DMS53 (cell line): ENCODE measurements at regions not wholly inside any gene's neighbourhood (a gene's known extent, or its start where the extent isn't known, plus 50 kb on each side); places are given as distances from the start of the nearest gene placed in this dataset.

Experiments used
- DNase-seq: peaks from one replicate; lab custom pipeline; 2025; lab: John Stamatoyannopoulos, UW

DNA sequence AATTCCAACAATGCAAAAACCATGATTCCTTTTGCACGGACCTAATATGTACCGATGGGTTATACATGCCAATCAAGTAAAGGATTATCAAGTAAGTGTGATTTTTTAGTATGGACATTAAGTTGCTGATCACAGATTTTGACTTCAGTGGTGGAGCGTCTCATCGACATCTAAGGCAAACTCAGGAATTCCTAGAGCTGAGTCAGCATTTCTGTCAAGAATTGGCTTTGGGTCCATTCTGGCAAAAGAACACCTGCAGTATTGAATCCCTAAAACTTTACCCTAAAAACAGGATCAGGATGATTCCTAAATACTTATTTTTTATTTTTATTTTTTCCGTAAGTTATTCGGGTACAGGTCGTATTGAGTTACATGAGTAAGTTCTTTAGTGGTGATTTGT, 83.6 kb downstream of the HPGD start:
- no peak for DNase-seq

DNA sequence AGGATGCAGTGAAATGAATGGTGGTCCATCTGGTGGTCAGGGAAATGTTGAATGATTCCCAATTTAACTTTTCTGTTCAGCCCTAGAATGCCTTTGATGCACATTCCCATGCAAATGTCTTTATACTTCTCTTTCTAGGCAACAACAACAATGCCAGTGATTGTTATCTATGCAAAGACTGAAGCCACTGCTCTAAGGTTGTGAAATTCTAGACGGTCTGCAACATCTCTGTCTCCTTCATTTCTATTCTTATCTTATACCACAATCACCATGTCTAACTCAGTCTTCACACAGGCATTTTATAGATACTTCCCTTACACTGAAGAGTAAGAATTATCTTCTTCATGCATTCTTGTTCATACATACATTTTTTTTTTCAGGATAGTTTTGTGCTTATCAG, 84.5 kb downstream of the HPGD start:
- DNase-seq: no peak

GRCh38 chr4:174437324-174437723, 85.0 kb downstream of the HPGD start:
- DNase-seq: peak; percentile 24

DNA sequence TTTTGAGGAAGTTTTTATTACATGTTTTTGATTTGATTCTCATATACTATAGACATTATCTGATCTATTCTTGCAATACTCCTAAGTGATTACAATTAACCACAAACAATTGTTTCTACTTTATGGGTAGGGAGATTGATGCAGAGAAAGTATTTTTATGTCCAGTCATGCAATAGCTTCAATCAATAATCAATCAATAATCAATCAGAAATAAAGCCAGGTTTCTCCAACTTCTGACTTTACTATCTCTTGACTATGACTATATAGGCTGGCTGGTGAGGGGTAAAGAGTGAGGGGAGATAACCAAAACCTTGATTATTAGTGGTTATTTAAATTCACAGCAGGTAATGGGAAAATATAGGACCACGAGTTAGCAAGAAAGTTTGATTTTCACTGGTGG, 85.9 kb downstream of the HPGD start:
- DNase-seq: no peak

GRCh38 chr4:174435974-174436373, 86.3 kb downstream of the HPGD start:
- no peak for DNase-seq

DNA sequence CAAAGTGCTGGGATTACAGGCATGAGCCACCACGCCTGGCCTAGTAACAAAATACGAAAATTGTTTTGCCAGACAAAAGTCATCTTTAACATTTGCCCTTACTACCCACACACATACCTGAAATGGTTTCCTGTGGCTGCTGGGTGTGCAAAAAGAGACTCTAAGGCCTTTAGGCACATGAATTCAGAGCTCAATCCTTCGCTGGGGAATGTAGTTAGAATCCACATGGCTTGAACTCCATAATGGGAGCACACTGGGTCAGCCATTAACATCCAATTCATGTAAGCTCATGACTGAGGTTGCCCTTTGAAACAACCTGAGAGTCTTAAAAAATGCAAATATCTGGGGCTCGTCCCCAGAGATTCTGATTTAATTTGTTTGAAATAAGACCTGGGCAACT, 87.8 kb downstream of the HPGD start:
- no peak for DNase-seq

- DNase-seq: no peak
These were observed 91.7 kb downstream of the HPGD start for GRCh38 chr4:174430576-174430975.

GRCh38 chr4:174429701-174430410, 92.4 kb downstream of the HPGD start:
- DNase-seq: no peak

DNA sequence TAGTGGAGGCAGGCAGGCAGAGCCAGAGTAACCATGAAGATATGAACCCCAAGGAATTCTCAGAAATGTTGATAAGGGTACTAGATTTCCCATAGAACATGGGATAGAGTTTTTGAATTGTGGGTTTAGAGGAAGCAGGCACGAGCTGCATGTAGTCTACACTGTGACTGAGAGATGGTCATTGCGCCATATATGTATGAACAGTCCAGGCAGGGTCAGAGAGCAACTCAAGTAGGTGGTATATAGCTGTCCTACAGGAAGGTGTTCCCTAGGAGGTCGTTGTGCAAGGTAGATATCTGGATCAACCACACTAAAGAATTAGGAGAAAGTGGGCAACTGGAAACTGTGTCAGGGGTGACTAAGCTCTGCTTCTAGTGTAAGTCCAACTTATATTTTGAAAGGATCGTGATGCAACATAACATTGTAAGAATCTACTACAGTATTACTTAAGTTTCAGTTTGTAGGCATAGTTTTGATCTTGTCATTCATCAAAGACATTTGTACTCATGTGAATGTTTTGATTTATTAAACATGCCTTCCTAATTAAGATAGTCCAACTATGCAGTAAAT, 94.6 kb downstream of the HPGD start:
- no peak for DNase-seq

- DNase-seq: no peak
These were observed 96.6 kb downstream of the HPGD start for GRCh38 chr4:174425669-174426068.

DNA sequence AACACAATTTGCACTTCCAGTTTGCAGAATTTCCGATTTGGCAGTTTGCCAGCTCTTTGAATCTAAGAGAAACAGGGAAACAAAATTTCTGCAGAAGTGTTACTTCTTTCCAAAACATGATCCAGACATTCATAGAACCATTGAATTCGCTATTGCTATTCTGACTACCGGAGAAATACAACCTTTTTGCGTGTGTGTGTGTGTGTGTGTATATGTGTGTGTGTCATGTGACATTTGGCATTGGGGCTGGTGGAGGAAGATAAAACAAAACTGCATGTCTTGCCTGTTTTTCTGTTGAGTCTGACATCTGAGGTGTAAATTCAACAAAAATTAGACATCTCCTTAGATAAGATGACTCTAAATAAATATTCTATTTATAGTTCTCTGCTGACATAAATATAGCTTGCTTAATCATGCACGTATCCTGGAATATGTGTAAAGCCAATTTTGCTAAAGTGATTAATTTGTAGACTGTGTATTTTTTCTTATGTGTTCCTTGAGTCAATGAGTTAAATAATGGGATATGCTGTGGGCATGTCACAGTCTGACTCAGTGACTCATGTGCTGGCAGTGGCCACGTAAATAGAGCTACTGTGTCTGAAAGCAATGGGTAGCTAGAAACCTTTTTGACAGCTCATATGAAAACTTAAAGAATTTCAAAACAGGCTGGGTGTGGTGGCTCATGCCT, 98.9 kb downstream of the HPGD start:
- peak; percentile 50 for DNase-seq

DNA sequence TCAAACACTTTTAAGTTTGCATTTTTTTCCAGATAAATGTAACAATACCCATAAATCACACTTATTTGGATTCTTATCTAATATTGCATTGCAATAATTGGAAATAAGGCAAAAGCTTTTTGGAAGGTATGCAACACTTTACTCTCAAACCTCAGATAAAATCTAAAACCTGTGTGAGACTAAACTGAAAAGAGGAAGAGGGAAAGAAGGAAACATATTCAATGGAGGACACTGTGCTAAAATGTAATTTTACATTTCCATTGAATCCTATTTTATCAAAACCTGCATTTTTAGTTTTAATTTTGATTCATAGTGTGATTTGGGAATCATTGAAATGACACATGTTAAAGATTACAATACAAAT, 99.4 kb downstream of the HPGD start:
- no peak for DNase-seq

GRCh38 chr4:174420316-174420715, 102.0 kb downstream of the HPGD start:
- DNase-seq: no peak

- no peak for DNase-seq
These were observed 103.6 kb downstream of the HPGD start for GRCh38 chr4:174418640-174419212.

GRCh38 chr4:174408841-174409552, 113.3 kb downstream of the HPGD start:
- DNase-seq: no peak

DNA sequence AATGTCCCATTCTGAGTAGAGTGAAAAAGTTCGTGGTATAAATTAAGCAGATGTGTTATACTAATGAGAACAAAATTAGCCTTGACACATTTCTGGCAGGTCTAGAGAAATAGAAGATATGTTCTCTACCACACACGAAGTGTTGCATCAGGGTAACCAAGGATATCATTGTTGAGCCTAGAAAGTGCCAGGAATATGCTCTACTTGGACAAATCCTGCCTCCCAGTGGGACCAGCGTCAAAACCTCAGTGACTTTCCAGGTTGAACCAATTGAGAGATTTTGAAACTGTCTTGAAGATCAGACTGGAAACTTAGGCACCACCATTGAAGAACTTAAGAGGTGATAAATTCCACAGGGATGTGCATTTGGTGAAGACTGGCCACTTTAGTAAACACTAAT, 115.9 kb downstream of the HPGD start:
- DNase-seq: no peak

DNA sequence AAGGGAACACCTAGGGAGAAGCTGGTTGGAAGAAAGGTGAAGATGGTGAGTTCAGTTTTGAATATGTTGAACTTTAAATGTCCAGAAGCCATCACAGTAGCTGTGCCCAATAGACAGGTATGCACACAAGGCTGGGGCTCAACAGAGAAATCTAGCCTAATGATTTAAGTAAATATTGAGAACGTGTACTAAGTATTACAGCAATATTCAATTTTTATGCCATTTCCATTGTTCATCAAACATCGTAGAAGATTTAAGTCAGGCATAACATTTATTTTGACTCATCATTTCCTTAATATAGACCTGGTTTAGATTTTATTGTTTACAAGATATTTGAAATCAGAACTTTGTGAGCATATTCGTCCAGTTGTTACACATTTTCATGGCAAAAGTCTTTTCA, 116.4 kb downstream of the HPGD start:
- DNase-seq: no peak

GRCh38 chr4:174404677-174405076, 117.6 kb downstream of the HPGD start:
- no peak for DNase-seq

DNA sequence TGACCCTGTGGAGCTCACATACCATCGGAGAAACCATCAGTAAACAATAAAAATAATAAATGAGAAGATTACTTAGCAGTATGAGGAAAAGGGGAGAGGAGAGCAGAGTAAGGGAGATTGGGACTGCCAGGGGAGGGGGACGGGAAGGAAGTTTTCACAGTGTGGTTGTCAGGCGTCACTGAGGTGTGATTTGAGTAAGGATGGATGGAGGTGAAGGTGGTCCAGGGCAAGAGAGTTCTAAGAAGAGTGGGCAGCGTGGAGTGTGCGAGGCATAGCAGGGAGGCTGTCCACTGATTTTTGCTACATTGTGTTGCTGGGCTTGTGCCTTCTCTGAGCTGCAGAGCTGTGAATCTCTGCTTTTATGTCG, 119.1 kb downstream of the HPGD start:
- DNase-seq: no peak

DNA sequence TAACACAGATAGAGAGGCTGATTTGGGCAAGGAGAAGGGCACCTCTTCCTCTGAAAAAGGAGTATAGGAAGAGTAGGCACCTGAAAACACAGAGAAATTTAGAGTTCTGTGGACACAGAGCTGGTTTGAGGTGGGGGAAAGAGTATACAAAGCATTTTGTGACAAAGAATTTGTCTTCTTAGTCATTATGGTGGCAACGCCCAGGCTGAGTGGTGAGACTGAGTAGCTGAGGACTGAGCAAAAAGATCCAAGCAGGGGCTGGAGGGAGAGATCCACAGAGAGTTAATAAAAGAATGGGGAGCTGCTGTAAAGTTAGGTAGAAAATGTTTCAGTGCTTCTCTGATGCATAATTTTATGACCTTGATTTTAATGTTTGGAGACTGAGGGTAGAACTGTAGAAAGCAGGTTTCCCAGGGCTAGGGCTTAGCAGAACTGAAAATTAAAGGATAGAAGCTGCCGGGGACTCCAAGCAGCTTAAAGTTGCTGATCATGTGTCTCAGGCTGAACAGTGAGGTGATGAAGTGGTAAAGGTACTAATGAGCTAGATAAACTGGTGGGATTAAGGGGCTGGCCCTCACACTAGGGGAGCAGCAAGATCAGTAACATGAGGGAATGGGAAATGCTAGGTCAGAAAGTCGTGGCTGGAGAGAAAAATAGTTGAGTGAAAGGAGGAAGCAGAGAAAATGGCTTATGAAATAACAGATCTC, 118.9 kb downstream of the CEP44 start:
- no peak for DNase-seq

GRCh38 chr4:174401471-174402130, 117.9 kb downstream of the CEP44 start:
- DNase-seq: no peak
